MM.1S (cell line): ENCODE measurements at regions not wholly inside any gene's neighbourhood (a gene's known extent, or its start where the extent isn't known, plus 50 kb on each side); places are given as distances from the start of the nearest gene placed in this dataset.

ENCODE experiments used
- DNase-seq: peaks from one replicate; pipeline ENCODE4 v3.0.0-alpha.2; 2015
- H2AFZ ChIP-seq: fragments of 300-600 bp; sonication (generic); 2 replicates; pipeline ENCODE4 v1.6.0; 2016; ENCODE audit warnings: antibody characterized with exemption, low read length
- H3F3A ChIP-seq: fragments of 300-600 bp; sonication (generic); 2 replicates; pipeline ENCODE4 v1.6.1; 2016; ENCODE audit warnings: mild to moderate bottlenecking, antibody characterized with exemption, low read length, moderate library complexity, mixed read lengths; ENCODE audit not compliant: insufficient read depth
- H3K27ac ChIP-seq: fragments of 300-600 bp; sonication (generic); 2 replicates; pipeline ENCODE4 v1.5.1; 2016; ENCODE audit warnings: mild to moderate bottlenecking, low read length
- H3K27me3 ChIP-seq: fragments of 300-600 bp; sonication (generic); replicated peaks from 2 replicates; pipeline ENCODE4 v1.6.0; 2016; ENCODE audit warnings: low read length; ENCODE audit not compliant: insufficient read depth
- H3K36me3 ChIP-seq: fragments of 300-600 bp; sonication (generic); replicated peaks from 2 replicates; pipeline ENCODE4 v1.6.1; 2016; ENCODE audit warnings: mild to moderate bottlenecking, low read length, mixed read lengths; ENCODE audit not compliant: insufficient read depth
- H3K4me1 ChIP-seq: fragments of 300-600 bp; sonication (generic); 2 replicates; pipeline ENCODE4 v1.6.1; 2016; ENCODE audit warnings: low read length, mixed read lengths
- H3K4me2 ChIP-seq: fragments of 300-600 bp; sonication (generic); 2 replicates; pipeline ENCODE4 v1.6.0; 2016; ENCODE audit warnings: low read depth, low read length
- H3K4me3 ChIP-seq: fragments of 300-600 bp; sonication (generic); 2 replicates; pipeline ENCODE4 v1.5.1; 2016; ENCODE audit warnings: low read length, mixed read lengths
- H3K79me2 ChIP-seq: fragments of 300-600 bp; sonication (generic); 2 replicates; pipeline ENCODE4 v1.6.1; 2016; ENCODE audit warnings: mixed run types, low read length, mixed read lengths
- H3K9ac ChIP-seq: fragments of 300-600 bp; sonication (generic); 2 replicates; pipeline ENCODE4 v1.6.1; 2016; ENCODE audit warnings: low read length, mixed read lengths
- H3K9me2 ChIP-seq: fragments of 300-600 bp; sonication (generic); replicated peaks from 2 replicates; pipeline ENCODE4 v1.6.1; 2016; ENCODE audit warnings: mild to moderate bottlenecking, low read length, mixed read lengths; ENCODE audit not compliant: insufficient read depth
- H3K9me3 ChIP-seq: fragments of 300-600 bp; sonication (generic); replicated peaks from 2 replicates; pipeline ENCODE4 v1.6.1; 2016; ENCODE audit warnings: mild to moderate bottlenecking, low read length, mixed read lengths; ENCODE audit not compliant: insufficient read depth
- H4K20me1 ChIP-seq: fragments of 300-600 bp; sonication (generic); 2 replicates; pipeline ENCODE4 v1.6.1; 2016; ENCODE audit warnings: mild to moderate bottlenecking, low read length, moderate library complexity, mixed read lengths; ENCODE audit not compliant: insufficient read depth
- CTCF ChIP-seq: fragments of 300-600 bp; sonication (generic); IDR thresholded peaks from 2 replicates; pipeline ENCODE4 v1.5.1; 2016; ENCODE audit warnings: antibody characterized with exemption, low read length, mixed read lengths
- EZH2 ChIP-seq: fragments of 300-600 bp; sonication (generic); optimal IDR thresholded peaks from 2 replicates; pipeline ENCODE3; 2017; ENCODE audit warnings: low read depth, mild to moderate bottlenecking, antibody characterized with exemption, low read length, mixed read lengths
- EZH2phosphoT487 ChIP-seq: fragments of 300-600 bp; sonication (generic); IDR thresholded peaks from 2 replicates; pipeline ENCODE4 v1.6.1; 2018; ENCODE audit warnings: antibody characterized with exemption, low read length

DNA sequence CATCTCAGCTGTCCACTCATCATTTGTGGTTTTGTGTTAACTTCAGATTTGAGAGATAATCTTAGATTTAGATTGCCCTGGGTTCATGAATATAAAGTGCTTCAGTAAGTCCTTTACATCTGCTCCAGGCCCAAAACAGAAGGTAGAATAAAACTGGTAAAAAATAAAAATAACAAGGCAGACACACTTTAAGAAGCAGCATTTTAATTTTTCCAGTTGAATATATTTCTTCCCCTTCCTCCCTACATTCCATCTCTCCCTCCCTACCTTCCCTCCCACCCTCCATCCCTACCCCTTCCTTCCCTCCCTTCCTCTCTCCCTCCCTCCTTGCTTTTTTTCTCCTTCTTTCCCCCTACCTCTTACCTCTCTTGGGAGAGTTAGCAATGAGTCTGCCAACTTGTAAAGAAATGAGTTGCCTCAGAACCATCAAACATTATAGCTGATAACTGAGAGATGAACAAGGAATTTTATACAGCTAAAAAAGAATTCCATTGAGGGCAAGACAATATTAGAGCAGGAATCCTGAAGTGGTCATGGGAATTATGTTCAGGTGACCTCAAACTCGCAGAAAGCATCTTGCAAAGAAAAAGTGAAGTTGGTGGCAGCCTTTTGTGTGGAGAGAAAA, 145.0 kb upstream of the SOX4 start:
- Histone ChIP-seq H3K27ac (no peak overlapping the region), H3K9me3 (no peaks in the 10 kb centered on the region), H3K27me3 (no peaks in the 10 kb centered on the region), H3K4me3 (no peak overlapping the region), H2AFZ (no peak overlapping the region), H3K36me3 (no peaks in the 10 kb centered on the region), H3K9me2 (no peaks in the 10 kb centered on the region), H3K79me2 (no peaks in the 10 kb centered on the region), H3F3A (no peaks in the 10 kb centered on the region), H3K4me2 (no peak overlapping the region), H3K9ac (no peak overlapping the region), H4K20me1 (no peaks in the 10 kb centered on the region), H3K4me1 (no peaks in the 10 kb centered on the region)
- no peak for DNase-seq
- TF ChIP-seq EZH2 (no peak), CTCF (no peak), EZH2phosphoT487 (no peak)

GRCh38 chr6:21450149-21450548, 143.4 kb upstream of the SOX4 start:
- H3K9ac ChIP-seq = no peak overlapping the region
- no peaks in the 10 kb centered on the region for H3K9me2 ChIP-seq
- H3K4me1 ChIP-seq = no peaks in the 10 kb centered on the region
- H4K20me1 ChIP-seq = no peaks in the 10 kb centered on the region
- H3K4me3 ChIP-seq = no peak overlapping the region
- TF ChIP-seq EZH2 = no peak
- no peak for TF ChIP-seq EZH2phosphoT487
- TF ChIP-seq CTCF = no peak
- H3K36me3 ChIP-seq = no peaks in the 10 kb centered on the region
- H3K27me3 ChIP-seq = no peaks in the 10 kb centered on the region
- DNase-seq = no peak
- no peak overlapping the region for H3K27ac ChIP-seq
- no peak overlapping the region for H3K4me2 ChIP-seq
- H2AFZ ChIP-seq = no peak overlapping the region
- H3K9me3 ChIP-seq = no peaks in the 10 kb centered on the region
- no peaks in the 10 kb centered on the region for H3F3A ChIP-seq
- H3K79me2 ChIP-seq = no peaks in the 10 kb centered on the region

DNA sequence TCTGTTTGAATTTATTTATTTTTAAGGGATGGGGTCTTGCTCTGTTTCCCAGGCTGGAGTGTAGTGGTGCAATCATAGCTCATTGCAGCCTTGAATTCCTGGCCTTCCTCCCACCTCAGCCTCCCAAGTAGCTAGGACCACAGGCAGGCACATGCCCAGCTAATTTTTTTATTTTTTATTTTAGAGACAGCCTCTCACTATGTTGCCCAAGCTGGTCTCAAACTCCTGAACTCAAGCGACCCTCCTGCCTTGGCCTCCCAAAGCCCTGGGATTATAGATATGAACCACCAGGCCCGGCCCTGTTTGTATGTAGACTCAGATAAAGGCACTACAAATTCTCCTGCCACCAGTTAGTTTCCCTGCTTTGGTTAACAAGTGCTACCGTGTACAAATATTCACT, 142.9 kb upstream of the SOX4 start:
- H3K4me1 ChIP-seq = no peaks in the 10 kb centered on the region
- H3K9me3 ChIP-seq = no peaks in the 10 kb centered on the region
- no peak overlapping the region for H3K4me3 ChIP-seq
- no peaks in the 10 kb centered on the region for H3K27me3 ChIP-seq
- H3K79me2 ChIP-seq = no peaks in the 10 kb centered on the region
- H3K9ac ChIP-seq = no peak overlapping the region
- H3F3A ChIP-seq = no peaks in the 10 kb centered on the region
- no peaks in the 10 kb centered on the region for H3K9me2 ChIP-seq
- no peaks in the 10 kb centered on the region for H3K36me3 ChIP-seq
- no peak overlapping the region for H2AFZ ChIP-seq
- H3K27ac ChIP-seq = no peak overlapping the region
- TF ChIP-seq EZH2 (no peak), EZH2phosphoT487 (no peak), CTCF (no peak)
- H3K4me2 ChIP-seq = no peak overlapping the region
- no peaks in the 10 kb centered on the region for H4K20me1 ChIP-seq
- no peak for DNase-seq
